Pons (tissue), 1 donor: ENCODE measurements at regions not wholly inside any gene's neighbourhood (a gene's known extent, or its start where the extent isn't known, plus 50 kb on each side); places are given as distances from the start of the nearest gene placed in this dataset.

Experiments used
- DNase-seq: peaks from one replicate; pipeline ENCODE4 v3.0.0-alpha.2; 2016; ENCODE audit warnings: low spot score

GRCh38 chr10:8978100-8978499, 923.6 kb downstream of the GATA3 start:
- no peak for DNase-seq

GRCh38 chr10:8979976-8980375, 925.5 kb downstream of the GATA3 start:
- no peak for DNase-seq

- DNase-seq = no peak
These were observed 926.8 kb downstream of the GATA3 start for GRCh38 chr10:8981277-8981676.

- DNase-seq = no peak
These were observed 931.2 kb downstream of the GATA3 start for GRCh38 chr10:8985651-8986050.

- no peak for DNase-seq
These were observed 932.5 kb downstream of the GATA3 start for GRCh38 chr10:8986975-8987374.

- DNase-seq = no peak
These were observed 933.2 kb downstream of the GATA3 start for GRCh38 chr10:8987712-8988111.

GRCh38 chr10:8990280-8990987, 935.9 kb downstream of the GATA3 start:
- no peak for DNase-seq

- DNase-seq = no peak
These were observed 937.5 kb downstream of the GATA3 start for GRCh38 chr10:8992009-8992408.

- DNase-seq = no peak
These were observed 939.4 kb downstream of the GATA3 start for GRCh38 chr10:8993864-8994263.

GRCh38 chr10:8998751-8999150, 944.3 kb downstream of the GATA3 start:
- no peak for DNase-seq

GRCh38 chr10:9003122-9003521, 948.6 kb downstream of the GATA3 start:
- DNase-seq = no peak

- DNase-seq = no peak
These were observed 950.2 kb downstream of the GATA3 start for GRCh38 chr10:9004736-9005135.

GRCh38 chr10:9009505-9009904, 955.0 kb downstream of the GATA3 start:
- DNase-seq = no peak

GRCh38 chr10:9010093-9010492, 955.6 kb downstream of the GATA3 start:
- no peak for DNase-seq

- DNase-seq = no peak
These were observed 956.6 kb downstream of the GATA3 start for GRCh38 chr10:9010931-9011670.

- DNase-seq = no peak
These were observed 957.8 kb downstream of the GATA3 start for GRCh38 chr10:9012312-9012711.

- DNase-seq = no peak
These were observed 960.5 kb downstream of the GATA3 start for GRCh38 chr10:9015005-9015404.

GRCh38 chr10:9015447-9015846, 961.0 kb downstream of the GATA3 start:
- DNase-seq = no peak

GRCh38 chr10:9016930-9017329, 962.4 kb downstream of the GATA3 start:
- no peak for DNase-seq

GRCh38 chr10:9018195-9019173, 964.0 kb downstream of the GATA3 start:
- no peak for DNase-seq

GRCh38 chr10:9023206-9023605, 968.7 kb downstream of the GATA3 start:
- no peak for DNase-seq

GRCh38 chr10:9024210-9024609, 969.7 kb downstream of the GATA3 start:
- DNase-seq = no peak
